CD4-positive, CD25-positive, alpha-beta regulatory T cell (primary cell): ENCODE measurements at regions not wholly inside any gene's neighbourhood (a gene's known extent, or its start where the extent isn't known, plus 50 kb on each side); places are given as distances from the start of the nearest gene placed in this dataset.

Experiments
- ATAC-seq, 2 donors: fragments of 150-1000 bp; cut with Tn5 transposase; one replicate each; pipeline ENCODE4 v1.10.0; 2021; ENCODE audit warnings: low read depth in 2 of 2, moderate number of reproducible peaks in 2 of 2, moderate library complexity in 1 of 2
- DNase-seq, 3 donors: peaks; one replicate each; pipeline versions ENCODE4 v3.0.0 to v3.0.0-alpha.2; 2012 to 2022; ENCODE audit warnings: mixed read lengths in 1 of 3
- H3K27ac ChIP-seq: one replicate; pipeline ENCODE4 v1.7.0; 2013; ENCODE audit warnings: mild to moderate bottlenecking, low read length; ENCODE audit not compliant: insufficient read depth, poor library complexity, severe bottlenecking
- H3K27me3 ChIP-seq: one replicate; pipeline ENCODE4 v1.7.0; 2013; ENCODE audit warnings: low read length; ENCODE audit not compliant: control insufficient read depth, insufficient read depth
- H3K36me3 ChIP-seq: one replicate; pipeline ENCODE4 v1.7.0; 2013; ENCODE audit warnings: mild to moderate bottlenecking, low read length, moderate library complexity; ENCODE audit not compliant: control insufficient read depth, insufficient read depth
- H3K4me1 ChIP-seq: 2 replicates; pipeline ENCODE4 v1.7.0; 2013; ENCODE audit warnings: mild to moderate bottlenecking, low read length; ENCODE audit not compliant: insufficient read depth, control insufficient read depth, poor library complexity, severe bottlenecking
- H3K4me3 ChIP-seq: one replicate; pipeline ENCODE4 v1.7.0; 2013; ENCODE audit warnings: low read depth, mild to moderate bottlenecking, low read length, moderate library complexity
- H3K9me3 ChIP-seq, 2 experiments: 1 replicate in 1 of 2; 2 replicates in 1 of 2; pipeline ENCODE4 v1.7.0; 2013; ENCODE audit warnings: low read length in 2 of 2, mild to moderate bottlenecking in 1 of 2, moderate library complexity in 1 of 2; ENCODE audit not compliant: control insufficient read depth in 2 of 2
- H3K27ac Mint-ChIP-seq, 3 donors: one replicate each; pipeline ENCODE4 v1.8.0; 2020 to 2022; ENCODE audit warnings: mild to moderate bottlenecking in 3 of 3, mixed read lengths in 3 of 3, moderate library complexity in 2 of 3
- H3K27me3 Mint-ChIP-seq: one replicate; pipeline ENCODE4 v1.8.0; 2022; ENCODE audit warnings: mild to moderate bottlenecking, mixed read lengths
- H3K36me3 Mint-ChIP-seq: one replicate; pipeline ENCODE4 v1.8.0; 2020; ENCODE audit warnings: mixed read lengths
- H3K4me1 Mint-ChIP-seq, 4 donors: one replicate each; pipeline ENCODE4 v1.8.0; 2020 to 2022; ENCODE audit warnings: mixed read lengths in 4 of 4, mild to moderate bottlenecking in 1 of 4
- H3K4me3 Mint-ChIP-seq, 4 donors: one replicate each; pipeline ENCODE4 v1.8.0; 2020 to 2022; ENCODE audit warnings: mild to moderate bottlenecking in 4 of 4, mixed read lengths in 4 of 4, moderate library complexity in 3 of 4
- H3K9me3 Mint-ChIP-seq, 7 donors: one replicate each; pipeline ENCODE4 v1.8.0; 2020 to 2022; ENCODE audit warnings: mixed read lengths in 7 of 7, mild to moderate bottlenecking in 3 of 7, moderate library complexity in 2 of 7

GRCh38 chr11:119910051-119910450 is 181.1 kb upstream of the NECTIN1 start:
- H3K4me3 Mint-ChIP-seq, result no peak overlapping the region
- Histone ChIP-seq H3K9me3 (no peaks in the 10 kb centered on the region), H3K36me3 (no peaks in the 10 kb centered on the region), H3K4me1 (no peaks in the 10 kb centered on the region), H3K27ac (no peak overlapping the region), H3K4me3 (no peak overlapping the region), H3K27me3 (peaks cover 2% of the 10 kb centered on the region)
- H3K36me3 Mint-ChIP-seq, result no peaks in the 10 kb centered on the region
- no peak overlapping the region for H3K27ac Mint-ChIP-seq
- ATAC-seq, result no peak
- H3K9me3 Mint-ChIP-seq, result peaks cover 0 to 2% (median 0%) of the 10 kb centered on the region in 7 donors
- H3K27me3 Mint-ChIP-seq, result peaks cover 4% of the 10 kb centered on the region
- no peaks in the 10 kb centered on the region for H3K4me1 Mint-ChIP-seq
- DNase-seq, result no peak

GRCh38 chr11:119909495-119909894 is 180.5 kb upstream of the NECTIN1 start:
- H3K4me3 Mint-ChIP-seq, result no peak overlapping the region
- H3K4me1 Mint-ChIP-seq, result no peaks in the 10 kb centered on the region
- H3K36me3 ChIP-seq, result no peaks in the 10 kb centered on the region
- ATAC-seq (no peak), DNase-seq (no peak)
- H3K27me3 ChIP-seq, result peaks cover 2% of the 10 kb centered on the region
- peaks cover 0 to 2% (median 0%) of the 10 kb centered on the region in 7 donors for H3K9me3 Mint-ChIP-seq
- no peaks in the 10 kb centered on the region for H3K36me3 Mint-ChIP-seq
- no peak overlapping the region for H3K27ac ChIP-seq
- no peaks in the 10 kb centered on the region for H3K9me3 ChIP-seq
- H3K4me1 ChIP-seq, result no peaks in the 10 kb centered on the region
- H3K4me3 ChIP-seq, result no peak overlapping the region
- H3K27me3 Mint-ChIP-seq, result peaks cover 4% of the 10 kb centered on the region
- no peak overlapping the region for H3K27ac Mint-ChIP-seq

GRCh38 chr11:119909077-119909476 is 180.1 kb upstream of the NECTIN1 start:
- no peak overlapping the region for H3K27ac Mint-ChIP-seq
- no peaks in the 10 kb centered on the region for H3K4me1 ChIP-seq
- no peaks in the 10 kb centered on the region for H3K4me1 Mint-ChIP-seq
- peaks cover 0 to 2% (median 0%) of the 10 kb centered on the region in 7 donors for H3K9me3 Mint-ChIP-seq
- H3K27me3 ChIP-seq, result peaks cover 2% of the 10 kb centered on the region
- H3K4me3 Mint-ChIP-seq, result no peak overlapping the region
- H3K4me3 ChIP-seq, result no peak overlapping the region
- no peaks in the 10 kb centered on the region for H3K36me3 Mint-ChIP-seq
- peaks cover 4% of the 10 kb centered on the region for H3K27me3 Mint-ChIP-seq
- ATAC-seq, result no peak
- no peaks in the 10 kb centered on the region for H3K9me3 ChIP-seq
- DNase-seq, result no peak
- H3K27ac ChIP-seq, result no peak overlapping the region
- no peaks in the 10 kb centered on the region for H3K36me3 ChIP-seq

GRCh38 chr11:119908573-119908904 is 179.5 kb upstream of the NECTIN1 start:
- Mint-ChIP-seq H3K36me3 (no peaks in the 10 kb centered on the region), H3K4me1 (no peaks in the 10 kb centered on the region), H3K4me3 (no peak overlapping the region), H3K27ac (no peak overlapping the region), H3K9me3 (peaks cover 0 to 2% (median 0%) of the 10 kb centered on the region in 7 donors), H3K27me3 (peaks cover 3% of the 10 kb centered on the region)
- H3K27ac ChIP-seq, result no peak overlapping the region
- ATAC-seq (no peak), DNase-seq (no peak)
- peaks cover 2% of the 10 kb centered on the region for H3K27me3 ChIP-seq
- no peaks in the 10 kb centered on the region for H3K36me3 ChIP-seq
- no peaks in the 10 kb centered on the region for H3K4me1 ChIP-seq
- no peaks in the 10 kb centered on the region for H3K9me3 ChIP-seq
- no peak overlapping the region for H3K4me3 ChIP-seq

GRCh38 chr11:119907878-119908572 is 179.0 kb upstream of the NECTIN1 start:
- no peaks in the 10 kb centered on the region for H3K9me3 ChIP-seq
- peaks cover 2% of the 10 kb centered on the region for H3K27me3 ChIP-seq
- Mint-ChIP-seq H3K4me3 (no peak overlapping the region), H3K9me3 (peaks cover 0 to 2% (median 0%) of the 10 kb centered on the region in 7 donors), H3K27ac (no peak overlapping the region), H3K27me3 (no peaks in the 10 kb centered on the region), H3K36me3 (no peaks in the 10 kb centered on the region), H3K4me1 (no peaks in the 10 kb centered on the region)
- ATAC-seq (no peak), DNase-seq (no peak)
- no peaks in the 10 kb centered on the region for H3K36me3 ChIP-seq
- H3K27ac ChIP-seq, result no peak overlapping the region
- H3K4me1 ChIP-seq, result no peaks in the 10 kb centered on the region
- no peak overlapping the region for H3K4me3 ChIP-seq

GRCh38 chr11:119907122-119907851 is 178.3 kb upstream of the NECTIN1 start:
- ATAC-seq (no peak), DNase-seq (no peak)
- no peaks in the 10 kb centered on the region for H3K36me3 Mint-ChIP-seq
- H3K4me1 ChIP-seq, result no peaks in the 10 kb centered on the region
- H3K27ac Mint-ChIP-seq, result no peak overlapping the region
- no peaks in the 10 kb centered on the region for H3K4me1 Mint-ChIP-seq
- no peaks in the 10 kb centered on the region for H3K27me3 Mint-ChIP-seq
- H3K4me3 ChIP-seq, result no peak overlapping the region
- no peaks in the 10 kb centered on the region for H3K36me3 ChIP-seq
- H3K4me3 Mint-ChIP-seq, result no peak overlapping the region
- peaks cover 0 to 4% (median 0%) of the 10 kb centered on the region in 7 donors for H3K9me3 Mint-ChIP-seq
- no peak overlapping the region for H3K27ac ChIP-seq
- no peaks in the 10 kb centered on the region for H3K9me3 ChIP-seq
- peaks cover 2% of the 10 kb centered on the region for H3K27me3 ChIP-seq

GRCh38 chr11:119906376-119906775 is 177.4 kb upstream of the NECTIN1 start:
- no peaks in the 10 kb centered on the region for H3K4me1 ChIP-seq
- H3K9me3 Mint-ChIP-seq, result peaks cover 0 to 4% (median 0%) of the 10 kb centered on the region in 7 donors
- DNase-seq (no peak), ATAC-seq (no peak)
- no peak overlapping the region for H3K4me3 ChIP-seq
- H3K36me3 ChIP-seq, result no peaks in the 10 kb centered on the region
- H3K9me3 ChIP-seq, result no peaks in the 10 kb centered on the region
- no peaks in the 10 kb centered on the region for H3K4me1 Mint-ChIP-seq
- H3K27me3 ChIP-seq, result peaks cover 2% of the 10 kb centered on the region
- H3K27ac Mint-ChIP-seq, result no peak overlapping the region
- H3K4me3 Mint-ChIP-seq, result no peak overlapping the region
- no peak overlapping the region for H3K27ac ChIP-seq
- H3K27me3 Mint-ChIP-seq, result no peaks in the 10 kb centered on the region
- H3K36me3 Mint-ChIP-seq, result no peaks in the 10 kb centered on the region

GRCh38 chr11:119905162-119905561 is 176.2 kb upstream of the NECTIN1 start:
- ATAC-seq, result no peak

More at GRCh38 chr11:119905162-119905561, 176.2 kb upstream of the NECTIN1 start:
- Histone ChIP-seq H3K9me3 (no peaks in the 10 kb centered on the region), H3K4me3 (no peak overlapping the region), H3K36me3 (no peaks in the 10 kb centered on the region), H3K4me1 (no peaks in the 10 kb centered on the region), H3K27me3 (peaks cover 2% of the 10 kb centered on the region), H3K27ac (no peak overlapping the region)
- Mint-ChIP-seq H3K4me3 (no peak overlapping the region), H3K27ac (no peak overlapping the region), H3K27me3 (no peaks in the 10 kb centered on the region), H3K36me3 (no peaks in the 10 kb centered on the region), H3K4me1 (no peaks in the 10 kb centered on the region), H3K9me3 (peaks cover 0 to 4% (median 0%) of the 10 kb centered on the region in 7 donors)
- no peak for DNase-seq
